GM21717 (cell line): ENCODE measurements at regions not wholly inside any gene's neighbourhood (a gene's known extent, or its start where the extent isn't known, plus 50 kb on each side); places are given as distances from the start of the nearest gene placed in this dataset.

Source experiments
- ATAC-seq: cut with Tn5 transposase; IDR thresholded peaks from one replicate; pipeline ENCODE4 v1.9.1; 2021; ENCODE audit warnings: mild to moderate bottlenecking, moderate library complexity; ENCODE audit not compliant: unreplicated experiment

DNA sequence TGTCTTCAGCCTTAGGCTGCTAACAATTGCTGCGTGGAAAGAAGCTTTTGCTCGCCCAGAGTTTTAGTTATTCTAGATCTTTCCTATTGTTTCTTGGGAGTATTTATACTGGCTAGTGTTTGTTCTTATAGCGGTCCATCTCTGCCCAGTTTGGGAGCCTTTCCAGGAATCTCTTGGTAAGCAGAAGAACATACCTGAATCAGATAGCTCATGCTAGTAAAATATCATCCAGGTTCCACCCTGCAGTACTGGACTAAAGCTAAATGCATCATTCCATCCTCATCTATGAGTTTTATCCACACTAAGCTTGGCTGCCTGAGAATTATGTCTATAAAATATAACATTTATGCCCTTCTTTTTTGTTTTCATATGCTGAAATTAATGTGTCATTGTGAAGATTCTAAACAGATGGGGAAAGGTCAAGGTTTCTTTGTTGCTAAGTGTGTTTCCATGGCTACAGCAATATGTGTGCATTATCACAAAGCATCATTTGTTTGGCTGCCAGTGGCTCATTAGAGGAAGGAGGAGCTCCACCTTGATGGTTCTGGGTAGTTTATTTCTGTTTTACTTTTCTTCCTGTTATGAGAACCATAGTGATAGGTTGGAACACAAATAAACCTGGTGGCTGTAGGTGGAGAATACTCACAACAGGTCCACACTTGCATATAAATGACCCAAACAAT lies 182.8 kb downstream of the PIK3C3 start:
- no peak for ATAC-seq

DNA sequence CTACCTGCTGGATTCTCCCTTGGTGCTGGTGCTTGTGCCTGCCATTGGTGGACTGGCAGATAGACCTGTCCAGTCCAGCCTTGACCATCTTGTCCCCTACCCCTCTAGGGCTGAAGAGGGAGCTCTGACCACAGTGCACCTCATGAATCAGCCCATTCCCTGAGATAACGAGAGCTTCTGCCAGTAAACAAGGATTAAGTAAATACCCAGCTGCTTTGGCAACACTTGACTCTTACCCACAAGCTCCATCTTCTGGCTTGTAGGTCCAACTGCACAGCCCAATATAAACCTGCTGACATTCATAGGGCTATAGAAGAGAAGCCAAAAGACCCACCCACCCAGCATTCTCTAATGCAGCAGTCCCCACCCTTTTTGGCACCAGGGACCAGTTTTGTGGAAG lies 186.4 kb downstream of the PIK3C3 start:
- ATAC-seq, result no peak

DNA sequence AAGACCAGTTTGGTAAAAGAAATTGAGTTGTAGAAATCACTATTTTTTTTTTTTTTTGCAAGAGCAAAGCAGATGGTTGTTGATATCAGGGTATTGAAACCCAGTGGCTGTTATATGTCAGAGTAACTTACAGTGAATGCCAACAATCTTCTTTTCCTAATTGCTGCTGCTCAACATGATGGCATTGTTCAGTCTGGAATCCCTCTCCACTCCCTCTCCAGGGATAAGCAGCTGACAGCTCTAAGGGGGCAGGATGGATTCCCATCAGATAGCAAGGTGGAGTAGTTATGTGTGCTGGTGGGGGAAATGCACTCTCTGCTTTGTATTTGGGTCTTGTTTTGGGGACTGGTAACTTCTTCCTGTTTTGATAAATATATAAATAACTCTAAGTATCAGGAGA lies 200.0 kb downstream of the PIK3C3 start:
- ATAC-seq, result no peak

DNA sequence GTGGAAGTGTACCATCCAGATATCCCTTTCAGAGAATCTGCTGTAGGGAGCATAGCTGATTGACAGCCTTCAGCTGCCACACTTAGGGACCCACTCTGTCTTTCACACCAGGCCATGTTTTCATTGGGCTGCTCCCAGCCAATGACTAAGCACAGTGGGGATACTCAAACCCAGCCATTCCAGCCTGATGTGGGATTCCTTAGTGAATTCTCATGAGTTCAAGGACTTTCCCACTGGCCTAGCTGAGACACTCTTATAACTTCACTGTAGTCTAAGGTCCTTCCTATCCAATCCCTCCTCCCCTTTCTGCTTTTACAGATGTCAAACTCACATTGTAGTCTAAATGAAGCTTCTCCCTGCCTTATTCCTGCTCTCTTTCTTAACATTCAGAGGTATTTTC lies 201.2 kb downstream of the PIK3C3 start:
- ATAC-seq, result no peak

DNA sequence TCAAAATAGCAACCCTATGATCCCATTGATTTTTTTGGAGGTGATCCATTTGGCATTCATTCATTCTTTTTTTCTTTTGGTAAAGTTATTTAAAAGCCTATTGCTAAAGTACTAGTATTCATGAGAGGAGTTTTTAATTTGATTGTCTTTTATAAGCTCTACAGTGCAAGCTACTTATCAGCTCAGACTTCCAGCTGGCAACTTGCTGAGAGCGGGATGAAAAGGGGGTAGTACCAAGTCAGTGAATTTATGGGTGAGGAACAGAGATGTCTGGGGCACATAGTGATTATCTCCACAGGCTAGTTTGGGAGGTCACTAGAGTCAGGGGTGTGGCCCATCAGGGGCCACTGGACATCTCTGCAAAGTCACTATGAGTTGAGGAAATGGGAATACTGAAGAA lies 202.4 kb downstream of the PIK3C3 start:
- ATAC-seq, result no peak

DNA sequence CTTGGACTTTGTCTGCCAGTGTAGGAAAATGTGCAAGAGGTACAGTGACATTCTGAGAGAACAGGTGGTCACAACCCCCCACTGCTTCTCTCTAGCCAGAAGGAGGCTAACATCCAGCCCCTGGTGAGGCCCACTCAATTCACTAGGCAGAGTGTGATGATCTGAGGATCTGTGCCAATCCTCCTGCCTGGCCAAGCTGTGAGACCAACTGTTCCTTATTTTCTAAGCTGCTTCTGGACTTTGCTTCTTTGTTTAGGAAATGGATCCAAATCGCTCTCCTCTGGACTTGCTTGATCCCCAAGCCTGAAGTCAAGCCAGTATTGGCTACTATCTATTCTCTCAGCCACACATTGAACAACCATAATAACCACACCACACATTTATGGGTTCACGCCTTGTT lies 202.8 kb downstream of the PIK3C3 start:
- ATAC-seq, result no peak

DNA sequence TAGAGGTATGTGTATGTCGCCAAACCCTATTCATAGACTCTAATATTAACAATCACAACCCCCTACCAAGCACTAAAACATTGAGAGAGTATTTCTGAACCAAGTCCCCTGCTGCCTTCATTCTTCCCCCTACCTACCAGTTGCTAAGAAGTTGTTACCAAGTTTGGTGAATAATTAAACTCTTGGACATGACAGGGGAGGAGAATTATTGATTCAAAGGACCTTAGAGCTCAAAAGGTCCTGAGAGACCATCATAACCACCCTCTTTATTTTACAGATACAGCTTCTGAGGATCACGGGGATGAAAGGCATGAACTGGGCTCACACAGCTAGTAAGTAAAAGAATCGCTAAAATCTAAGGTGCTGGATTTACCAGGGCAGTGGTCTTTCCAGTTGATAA lies 204.1 kb downstream of the PIK3C3 start:
- no peak for ATAC-seq

DNA sequence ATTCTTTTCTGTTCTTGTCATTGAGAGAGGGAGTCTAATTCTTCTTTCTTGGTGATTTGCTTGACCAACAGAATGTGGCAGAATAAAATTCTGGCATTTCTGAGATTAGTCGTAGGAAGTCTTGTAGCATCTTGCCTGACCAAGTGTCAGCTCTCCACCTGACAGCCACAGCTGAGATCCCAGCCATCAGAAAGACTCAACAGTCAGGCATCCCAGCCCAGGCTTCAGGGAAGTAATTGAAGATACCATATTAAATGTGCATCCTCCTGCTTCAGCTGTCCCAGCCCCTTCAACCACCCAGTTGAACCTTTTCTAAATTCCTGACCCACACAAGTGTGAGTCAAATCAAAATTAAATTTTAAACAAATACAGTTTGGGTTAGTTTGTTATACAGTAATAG lies 208.3 kb downstream of the PIK3C3 start:
- no peak for ATAC-seq

DNA sequence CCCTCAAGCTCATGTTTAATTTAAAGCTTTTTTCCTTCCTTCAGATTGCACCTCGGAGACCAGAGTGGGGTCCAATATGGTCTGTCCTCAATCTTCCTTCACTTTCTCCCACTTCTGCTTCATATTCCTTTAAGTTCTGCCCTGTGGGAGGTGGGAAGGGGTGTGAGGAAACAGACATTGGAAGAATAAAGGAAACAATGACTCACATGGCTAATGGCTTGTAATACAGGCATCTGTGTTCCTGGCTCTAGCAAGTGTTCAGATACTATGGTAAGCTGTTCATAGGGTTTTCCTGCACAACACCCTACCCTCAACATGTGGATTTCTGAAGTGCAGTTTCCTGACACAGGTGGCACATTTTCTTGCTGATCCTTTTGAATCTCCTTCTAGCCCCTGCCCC lies 209.5 kb downstream of the PIK3C3 start:
- ATAC-seq, result no peak

DNA sequence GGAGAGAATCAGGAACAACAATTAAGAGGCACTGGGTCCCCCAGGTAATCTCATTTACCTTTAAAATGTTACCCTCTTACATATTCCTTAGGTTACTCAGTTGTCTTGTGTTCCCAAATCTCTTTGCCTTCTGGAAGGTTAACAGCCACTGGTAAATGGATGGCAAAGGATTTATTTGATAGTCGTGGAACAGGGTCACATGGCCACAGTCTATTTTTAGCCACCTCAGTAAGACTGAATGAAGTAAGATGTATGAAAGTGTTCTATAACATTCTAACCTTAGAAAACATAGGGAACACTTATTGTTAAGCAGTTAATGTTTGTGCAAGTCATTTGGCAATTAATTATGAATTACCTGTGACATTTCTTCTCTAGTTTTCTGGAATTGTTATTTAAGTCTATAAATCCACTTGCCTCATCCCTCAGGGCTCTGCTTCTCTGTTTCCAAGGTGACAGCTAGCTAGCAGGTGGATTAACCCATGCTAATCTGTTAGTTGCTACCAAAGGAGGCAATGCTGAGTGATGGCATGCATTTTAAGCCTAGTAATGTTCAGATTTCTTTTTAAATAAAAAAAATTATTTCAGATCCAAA lies 211.0 kb downstream of the PIK3C3 start:
- ATAC-seq, result no peak

DNA sequence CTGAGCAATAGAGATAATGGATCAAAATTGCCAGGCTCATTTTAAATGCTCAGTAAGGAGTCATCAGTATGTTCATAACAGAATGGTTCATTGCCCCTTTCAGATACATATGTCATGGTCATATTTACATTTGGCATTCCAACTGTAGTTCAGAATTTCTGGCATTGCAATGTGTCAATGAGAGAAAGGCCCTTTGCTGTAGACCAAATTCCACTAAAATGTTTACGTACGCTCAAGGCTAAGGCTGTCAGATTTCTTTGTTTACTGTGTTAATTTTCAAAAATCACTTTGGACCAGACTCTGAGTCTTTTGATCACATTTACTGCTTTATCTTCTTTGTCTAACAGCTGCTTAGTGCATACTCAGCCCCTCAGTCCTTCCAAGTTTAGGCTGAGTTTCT lies 213.5 kb downstream of the PIK3C3 start:
- ATAC-seq, result no peak

DNA sequence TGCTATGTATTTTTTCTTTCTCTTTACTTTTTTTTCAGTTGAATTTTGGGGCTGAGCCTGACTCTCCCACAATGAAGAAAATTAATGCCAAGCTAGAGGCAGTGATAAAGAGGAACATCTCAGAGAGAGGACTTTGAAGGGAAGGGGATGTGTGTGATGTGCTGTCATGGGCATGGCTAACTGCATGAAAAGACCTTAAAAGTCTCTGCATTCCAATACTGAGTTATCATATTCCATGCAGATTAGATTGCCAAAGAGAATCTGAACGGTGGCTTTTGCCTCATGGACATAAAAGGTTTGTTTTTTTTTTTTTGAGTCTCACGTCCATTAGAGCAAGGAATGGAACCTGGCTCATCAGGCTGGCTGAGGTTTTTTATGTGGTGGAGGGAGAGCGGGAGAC lies 213.9 kb downstream of the PIK3C3 start:
- ATAC-seq, result no peak

DNA sequence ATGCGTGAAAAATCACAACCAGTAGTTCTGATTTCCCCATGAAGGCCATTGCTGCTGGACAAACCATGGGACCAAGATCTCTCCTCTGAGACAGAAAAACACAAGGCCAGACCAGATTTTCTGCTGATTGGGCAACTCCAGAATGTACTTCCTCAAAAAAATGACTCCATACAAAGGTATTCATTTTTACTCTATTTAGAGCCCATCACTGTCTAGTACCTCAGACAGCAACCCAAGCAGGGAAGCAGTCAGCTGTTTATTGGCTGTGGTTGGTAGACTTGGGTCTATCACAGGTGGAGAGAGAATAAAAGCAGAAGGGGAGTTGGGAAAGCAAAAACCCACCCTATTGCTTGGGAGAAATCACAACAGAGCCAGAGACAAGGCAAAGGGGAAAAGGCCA lies 219.9 kb downstream of the PIK3C3 start:
- no peak for ATAC-seq

DNA sequence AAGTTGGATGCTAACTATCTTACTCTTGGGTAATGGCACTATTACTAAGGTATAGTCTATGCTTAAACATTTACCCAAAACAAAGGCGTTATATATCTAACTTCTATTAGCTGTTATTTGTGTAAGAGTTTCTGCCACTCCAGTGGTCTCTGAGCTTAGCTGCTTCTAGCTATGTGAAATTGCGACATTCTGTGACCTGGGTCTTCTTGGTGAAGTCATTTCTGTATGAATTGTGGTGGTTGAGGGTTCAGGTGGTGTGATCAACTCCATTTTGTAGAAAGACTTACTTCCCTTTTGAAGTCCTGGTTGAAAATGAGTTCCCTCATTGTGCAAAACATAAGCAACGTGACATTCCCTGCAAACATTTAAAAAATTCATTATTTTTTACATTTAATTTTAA lies 221.6 kb downstream of the PIK3C3 start:
- ATAC-seq, result no peak

DNA sequence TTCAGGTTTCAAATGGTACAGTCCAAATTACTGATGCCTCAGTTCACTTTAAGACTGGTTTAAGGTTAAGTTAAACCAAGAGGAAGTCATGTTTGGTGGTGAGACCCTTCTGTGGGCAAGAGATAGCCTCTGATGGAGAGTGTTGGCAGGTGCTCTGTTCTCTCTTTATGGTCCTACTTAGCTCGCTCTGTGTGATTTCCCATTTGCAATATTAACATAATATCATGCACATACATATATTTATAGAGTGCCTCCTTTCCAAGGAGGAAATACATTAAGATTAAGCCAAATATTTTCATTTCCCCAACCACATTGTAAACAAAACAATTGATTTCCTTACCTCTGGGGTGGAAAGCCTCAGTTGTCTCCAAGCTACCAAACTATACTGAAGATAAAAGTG lies 222.4 kb downstream of the PIK3C3 start:
- ATAC-seq, result no peak

DNA sequence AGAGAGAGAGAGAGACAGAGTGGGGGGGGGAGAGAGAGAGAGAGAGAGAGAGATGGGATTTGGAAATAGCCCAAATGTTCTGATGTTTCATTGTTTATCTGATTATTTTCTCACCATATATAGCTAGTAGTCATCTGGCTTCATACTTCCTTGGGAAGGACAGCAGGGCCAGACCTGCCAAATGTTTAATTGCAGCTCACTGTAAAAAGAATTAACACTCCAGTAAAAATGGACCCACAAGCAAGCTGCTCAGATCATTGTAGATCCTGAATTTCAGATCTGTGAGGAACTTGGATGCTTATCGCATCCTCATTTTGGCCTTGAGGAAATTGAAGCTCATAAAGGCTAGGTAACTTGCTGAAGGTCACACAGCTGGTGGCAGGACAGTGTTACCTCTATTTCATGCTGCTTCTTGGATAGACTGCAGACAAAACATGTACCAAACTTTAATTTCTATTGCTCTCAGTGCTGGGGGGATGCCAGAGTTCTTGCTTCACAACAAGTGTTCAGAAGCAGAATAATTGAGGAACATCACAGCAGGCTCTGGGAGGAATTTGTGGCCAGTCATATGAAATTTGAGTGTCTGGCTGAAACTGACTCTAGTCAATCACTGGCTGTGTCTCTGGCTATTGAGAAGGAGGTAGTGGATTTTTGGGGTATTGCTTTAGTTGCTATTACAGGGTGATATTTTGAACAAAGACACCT lies 223.5 kb downstream of the PIK3C3 start:
- no peak for ATAC-seq

DNA sequence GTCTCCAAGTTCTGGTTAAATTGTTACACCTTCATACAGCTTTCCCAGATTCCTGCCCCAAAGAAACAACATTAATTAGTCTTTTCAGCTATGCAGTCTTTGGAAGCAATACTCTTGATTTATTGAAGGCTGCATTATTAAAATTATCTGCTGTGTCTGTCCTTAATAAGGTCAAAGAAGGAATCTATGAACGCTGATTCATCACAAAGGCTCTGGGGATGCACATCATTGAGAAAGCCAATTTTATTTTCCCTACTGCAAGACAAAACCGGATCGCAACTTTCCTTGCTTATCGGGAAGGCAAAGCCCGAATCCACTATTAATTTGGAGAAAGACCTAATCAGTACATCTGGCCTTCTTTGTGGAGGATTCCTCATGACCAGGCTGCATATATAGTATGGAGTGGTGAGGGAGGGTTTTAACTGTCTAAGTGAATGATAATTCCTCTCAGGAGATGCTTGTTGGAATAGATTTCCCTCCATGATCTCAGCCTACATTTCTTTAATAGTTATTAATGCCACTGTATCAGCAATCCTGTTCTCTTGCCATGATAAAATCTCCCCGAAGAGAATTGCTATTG lies 224.6 kb downstream of the PIK3C3 start:
- no peak for ATAC-seq

DNA sequence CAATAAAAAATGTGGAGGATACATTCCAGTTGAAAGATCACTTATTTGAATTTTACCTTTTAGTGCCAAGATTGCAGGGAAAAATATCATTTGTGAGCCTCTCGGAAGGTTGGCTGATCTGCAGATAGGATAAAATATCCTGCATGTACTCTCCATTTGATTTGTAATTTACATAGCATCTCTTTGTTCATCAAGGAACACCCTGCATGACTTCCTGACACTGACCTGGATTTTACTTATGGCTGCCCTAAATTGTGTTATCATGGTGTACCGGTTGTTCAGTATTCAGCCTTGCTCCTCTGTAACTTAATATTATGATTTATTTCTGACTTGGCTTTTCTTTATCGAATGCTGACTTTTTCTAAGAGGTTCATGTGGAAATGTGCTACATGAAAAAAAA lies 226.4 kb downstream of the PIK3C3 start:
- no peak for ATAC-seq

DNA sequence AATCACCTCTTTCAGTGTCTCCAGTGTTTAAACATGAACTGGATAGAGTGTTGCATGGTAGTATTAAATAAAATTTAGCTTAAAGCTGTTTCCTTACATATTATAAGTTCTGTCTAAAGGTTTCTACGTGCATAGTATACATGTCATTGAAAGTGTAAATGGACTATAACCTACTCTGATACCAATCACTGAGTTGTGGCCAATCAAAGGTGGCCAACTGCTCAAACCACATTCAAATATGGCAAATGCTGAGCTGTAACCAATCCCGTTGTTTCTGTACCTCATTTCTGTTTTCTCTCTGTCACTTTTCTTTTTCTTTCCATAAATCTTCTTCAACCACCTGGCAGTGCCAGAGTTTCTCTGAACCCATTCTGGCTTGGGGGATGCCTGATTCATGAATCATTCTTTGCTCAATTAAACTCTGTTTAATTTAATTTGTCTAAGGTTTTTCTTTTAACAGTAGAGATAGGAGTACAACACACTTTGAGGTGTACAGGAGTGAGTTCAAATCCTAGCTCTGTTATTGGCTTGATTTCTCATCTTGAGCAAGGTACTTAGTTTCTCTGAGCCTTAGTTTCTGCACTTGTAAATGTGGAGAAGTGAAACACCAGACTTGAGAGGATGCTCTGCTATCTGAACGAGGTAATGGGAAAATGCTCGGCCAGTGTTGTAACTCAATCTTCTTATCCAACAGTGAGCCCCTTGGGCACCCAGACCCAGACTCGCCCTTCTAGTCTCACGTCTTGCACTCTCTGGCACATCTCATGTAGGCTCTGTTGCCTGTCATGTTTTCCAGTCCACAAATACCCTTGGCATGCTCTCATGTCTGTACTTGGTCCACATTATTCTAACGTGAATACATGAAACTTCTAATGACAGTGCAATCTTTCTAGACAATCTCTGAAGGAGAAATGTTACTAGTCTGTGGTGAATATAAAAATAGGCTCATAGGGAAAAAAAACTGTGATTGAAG lies 228.0 kb downstream of the PIK3C3 start:
- no peak for ATAC-seq

DNA sequence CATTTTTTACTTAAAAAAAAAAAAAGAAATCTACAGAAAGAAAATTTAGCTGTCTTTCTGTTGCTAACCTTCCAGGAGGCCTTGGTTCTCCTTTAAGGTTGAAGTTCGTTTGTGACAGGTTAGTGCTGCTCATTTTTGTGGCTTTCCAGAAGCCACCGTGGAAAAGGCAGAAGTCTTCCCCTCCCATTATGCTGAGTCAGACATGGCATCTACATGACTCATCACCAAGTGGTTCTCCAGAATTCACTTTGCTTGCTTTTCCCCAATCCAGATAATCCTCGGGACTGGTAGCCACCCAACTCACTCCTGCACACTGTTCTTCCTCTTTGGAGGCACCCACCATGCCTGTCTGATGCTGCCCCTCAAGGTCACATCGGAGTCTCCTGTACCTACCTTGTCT lies 228.7 kb downstream of the PIK3C3 start:
- no peak for ATAC-seq
